Stimulated activated CD4-positive, alpha-beta T cell treated with anti-CD3 and anti-CD28 coated beads, Interleukin-12 subunit alpha, Interleukin-12 subunit beta, amount 100 ng/mL, for 24 hours (primary cell): ENCODE measurements at regions not wholly inside any gene's neighbourhood (a gene's known extent, or its start where the extent isn't known, plus 50 kb on each side); places are given as distances from the start of the nearest gene placed in this dataset.

Source experiments
- DNase-seq, 2 experiments: peaks; one replicate each; pipeline ENCODE4 v3.0.0-alpha.2; 2020; ENCODE audit warnings: low read depth in 2 of 2

- no peak for DNase-seq
These were observed 212.4 kb upstream of the CWC22 start for GRCh38 chr2:180219491-180219890.

DNA sequence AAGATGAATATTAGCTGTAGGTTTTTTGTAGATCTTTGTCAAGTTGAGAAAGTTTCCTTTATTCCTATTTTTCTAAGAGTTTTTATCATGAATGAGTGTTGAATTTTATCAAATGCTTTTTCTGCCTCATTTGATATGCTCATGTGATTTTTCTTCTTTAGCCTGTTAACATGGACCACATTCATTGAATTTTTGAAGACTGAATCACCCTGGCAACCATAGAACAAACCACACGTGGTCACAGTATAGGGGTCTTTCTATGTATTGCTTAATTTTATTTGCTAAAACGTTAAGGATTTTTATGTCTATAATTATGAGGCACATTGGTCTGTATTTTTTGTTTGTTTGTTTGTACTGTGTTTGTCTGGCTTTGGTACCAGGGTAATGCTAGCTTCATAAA lies 201.7 kb upstream of the CWC22 start:
- no peak for DNase-seq

DNA sequence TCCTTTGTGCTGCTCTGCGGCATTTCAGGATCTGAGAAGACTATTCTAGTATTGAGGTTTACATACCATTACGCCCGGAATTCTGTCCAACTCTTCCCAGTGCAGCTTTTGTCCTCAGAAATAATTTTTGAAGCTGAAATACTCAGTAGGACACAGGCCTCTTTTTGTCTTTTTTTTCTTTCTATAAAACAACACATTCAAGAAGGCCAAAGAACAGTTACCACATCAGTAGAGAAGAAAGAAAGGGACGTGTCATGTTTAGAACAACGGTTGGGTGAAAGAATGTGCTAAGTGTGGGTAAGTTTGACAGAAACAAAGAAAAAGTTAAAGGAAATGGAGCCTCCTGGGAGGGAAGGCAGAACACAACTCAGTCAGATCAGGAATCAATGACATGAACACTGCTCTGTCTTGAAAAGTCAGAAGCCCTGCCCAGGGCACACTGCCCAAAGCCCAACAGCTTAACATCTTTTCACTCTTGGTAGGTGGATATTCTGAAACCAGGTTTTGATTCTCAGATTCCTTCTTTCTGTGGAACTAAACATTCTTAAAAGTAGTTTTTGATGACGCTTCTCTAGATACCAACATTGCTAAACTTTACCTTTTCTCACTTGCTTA lies 198.6 kb upstream of the CWC22 start:
- DNase-seq = no peak

DNA sequence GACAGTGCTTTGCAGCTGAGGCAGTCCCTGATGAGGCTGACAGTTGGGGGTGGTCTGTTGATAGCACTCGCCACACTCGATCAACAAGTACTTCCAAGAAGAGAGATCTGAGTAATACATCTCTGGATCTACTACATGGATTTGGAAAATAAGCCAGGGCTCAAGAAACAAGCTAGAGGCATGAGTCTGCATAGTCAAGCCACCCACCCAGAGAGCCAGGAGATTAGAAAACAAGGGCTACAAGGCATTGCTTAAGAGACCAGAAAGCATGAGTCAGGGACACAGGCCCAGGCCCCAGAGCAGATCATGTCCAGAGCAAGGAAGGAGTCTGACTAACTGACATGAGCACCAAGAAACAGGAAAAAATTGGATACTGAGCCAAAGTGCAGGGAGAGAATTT lies 196.9 kb upstream of the CWC22 start:
- no peak for DNase-seq

DNA sequence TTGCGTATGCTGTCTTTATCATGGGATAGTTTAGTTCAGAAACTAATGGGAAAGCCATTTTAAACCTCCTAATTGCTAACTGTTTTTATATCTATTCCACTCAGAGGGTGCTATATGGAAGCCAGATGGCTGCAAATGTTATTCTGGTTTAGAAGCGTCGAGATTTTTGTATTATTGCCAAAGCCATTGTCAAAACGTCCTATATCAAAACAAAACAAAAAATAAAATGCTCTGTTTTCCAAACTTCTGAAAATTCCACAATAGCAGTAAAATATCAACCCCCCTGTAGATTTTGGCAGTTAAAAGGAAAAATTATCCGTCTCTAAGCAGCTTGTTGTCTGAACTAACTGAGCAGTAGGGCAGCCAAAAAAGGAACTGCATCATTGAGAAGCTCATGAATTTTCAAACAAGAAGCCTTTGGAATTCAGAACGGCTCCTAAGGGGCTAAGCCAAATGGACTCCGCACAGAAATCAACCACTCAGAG lies 195.4 kb upstream of the CWC22 start:
- no peak for DNase-seq

GRCh38 chr2:180196419-180196977 lies 189.4 kb upstream of the CWC22 start:
- no peak for DNase-seq

DNA sequence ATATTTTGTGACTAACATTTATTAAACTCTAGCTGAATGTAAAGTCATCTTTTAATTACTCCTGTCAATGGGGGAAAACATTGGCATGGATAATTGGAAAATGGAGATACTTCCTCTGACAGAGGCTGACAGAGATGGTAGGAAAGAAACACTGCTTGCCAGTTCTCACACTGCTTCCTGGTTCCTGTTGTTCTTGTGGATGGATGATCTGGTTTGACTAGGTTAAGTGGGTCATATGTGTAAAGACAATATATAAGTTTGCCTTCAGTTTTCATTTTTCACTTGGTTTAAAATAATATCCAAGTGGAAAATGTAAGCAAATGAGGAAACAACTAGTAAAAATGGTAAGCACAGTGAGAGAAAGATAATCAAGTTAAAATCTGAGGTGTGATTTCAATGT lies 188.8 kb upstream of the CWC22 start:
- no peak for DNase-seq

DNA sequence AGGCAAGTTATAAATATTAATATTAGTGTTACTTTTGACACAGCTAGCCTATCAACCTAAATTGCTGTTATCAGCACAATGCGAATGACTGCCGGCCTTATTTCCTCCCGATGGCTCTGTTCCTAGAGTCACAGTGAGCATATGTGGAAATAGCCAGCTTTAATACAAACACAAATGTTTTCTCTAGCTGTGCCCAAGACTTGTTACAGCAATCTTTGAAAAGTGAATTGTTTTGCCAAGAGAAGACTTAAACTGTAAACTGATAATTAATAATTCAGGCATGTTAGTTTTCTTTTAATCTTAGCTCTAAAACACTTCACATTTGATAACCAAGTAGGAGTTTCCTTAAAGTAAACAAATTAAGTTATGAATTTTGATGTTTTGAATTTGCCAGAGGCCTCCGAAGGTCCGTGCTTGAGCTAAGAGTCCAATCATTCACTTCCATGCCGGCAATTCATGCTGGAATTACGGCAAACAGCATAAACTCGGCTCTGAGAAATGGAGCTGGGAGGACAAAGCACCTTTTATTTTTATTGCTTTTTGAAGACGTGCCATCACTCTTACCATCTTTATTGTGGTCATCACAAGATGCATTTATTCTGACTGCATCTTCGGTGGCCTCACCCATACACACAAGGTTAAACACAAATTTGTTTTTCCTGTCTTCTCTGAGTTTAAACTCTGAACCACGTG lies 184.5 kb upstream of the CWC22 start:
- DNase-seq = no peak

- DNase-seq = no peak
These were observed 183.8 kb upstream of the CWC22 start for GRCh38 chr2:180190851-180191250.

DNA sequence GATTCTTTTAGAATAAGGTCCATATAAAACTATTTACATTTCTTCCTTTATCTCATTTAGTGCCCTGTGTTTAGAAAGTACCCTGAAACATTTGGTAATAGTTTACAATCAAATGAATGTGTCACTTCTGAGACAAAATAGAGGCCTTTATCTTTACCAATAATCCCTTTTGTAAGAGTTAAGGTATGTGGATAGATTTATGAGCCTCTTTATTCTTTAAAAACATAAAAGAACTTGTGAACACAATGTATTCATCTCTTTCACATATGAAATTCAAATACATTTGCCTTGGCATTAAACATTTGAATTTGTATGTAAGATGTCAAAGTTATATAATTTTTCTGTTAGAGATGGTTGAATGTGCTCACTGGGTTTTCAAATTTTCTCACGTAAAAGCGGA lies 180.5 kb upstream of the CWC22 start:
- no peak for DNase-seq

DNA sequence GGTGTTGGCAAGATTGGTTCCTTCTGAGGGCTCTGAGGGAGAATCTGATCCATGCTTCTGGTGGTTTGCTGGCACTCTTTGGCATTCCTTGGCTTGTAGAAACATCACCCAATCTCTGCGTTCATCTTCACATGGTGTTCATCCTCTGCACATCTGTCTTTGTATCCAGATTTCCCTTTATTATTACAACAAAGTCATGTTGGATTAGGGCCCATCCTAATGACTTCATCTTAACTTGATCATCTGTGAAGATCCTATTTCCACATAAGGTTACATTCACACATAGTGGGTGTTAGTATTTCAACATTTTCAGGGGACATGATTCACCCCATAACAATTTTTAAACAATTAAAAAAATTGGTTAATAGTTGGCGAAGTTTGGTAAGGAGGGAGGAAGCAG lies 177.4 kb upstream of the CWC22 start:
- DNase-seq = no peak

- DNase-seq = no peak
These were observed 173.4 kb upstream of the CWC22 start for GRCh38 chr2:180180511-180180910.

GRCh38 chr2:180177534-180177933 lies 170.4 kb upstream of the CWC22 start:
- DNase-seq = no peak

DNA sequence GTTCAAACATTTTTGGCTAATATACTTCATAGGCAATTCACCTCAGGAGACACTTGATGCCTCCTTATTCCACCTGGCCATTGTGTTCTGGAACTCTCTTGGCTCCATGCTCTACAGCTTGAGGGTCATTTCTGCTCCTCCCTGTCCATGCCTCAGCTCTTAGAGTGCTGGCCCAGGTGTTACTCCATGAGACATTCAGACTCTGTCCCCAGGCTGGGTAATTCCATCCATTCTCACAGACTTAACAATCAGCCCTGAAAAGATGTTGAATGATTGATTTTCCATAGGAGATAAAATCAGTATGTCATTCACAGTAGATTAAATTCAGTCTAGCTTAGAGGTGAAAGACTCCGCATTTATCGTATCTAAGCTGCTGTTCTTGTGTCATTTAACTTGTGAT lies 168.6 kb upstream of the CWC22 start:
- DNase-seq = no peak

DNA sequence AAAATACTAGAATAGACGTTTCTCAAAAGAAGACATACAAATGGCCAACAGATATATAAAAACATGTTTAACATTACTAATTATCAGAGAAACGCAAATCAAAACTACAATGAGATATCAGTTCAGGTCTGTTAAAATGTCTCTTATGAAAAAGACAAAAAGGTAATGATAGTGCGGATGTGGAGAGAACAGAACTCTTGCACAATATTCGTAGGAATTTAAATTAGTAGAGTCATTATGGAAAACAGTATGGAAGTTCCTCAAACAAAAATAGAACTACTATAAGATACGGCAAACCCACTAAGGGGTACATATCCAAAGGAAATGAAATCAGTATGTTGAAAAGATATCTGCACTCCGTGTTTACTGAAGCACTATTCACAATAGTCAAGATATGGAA lies 167.5 kb upstream of the CWC22 start:
- no peak for DNase-seq

GRCh38 chr2:180169474-180169873 lies 162.4 kb upstream of the CWC22 start:
- DNase-seq = no peak

DNA sequence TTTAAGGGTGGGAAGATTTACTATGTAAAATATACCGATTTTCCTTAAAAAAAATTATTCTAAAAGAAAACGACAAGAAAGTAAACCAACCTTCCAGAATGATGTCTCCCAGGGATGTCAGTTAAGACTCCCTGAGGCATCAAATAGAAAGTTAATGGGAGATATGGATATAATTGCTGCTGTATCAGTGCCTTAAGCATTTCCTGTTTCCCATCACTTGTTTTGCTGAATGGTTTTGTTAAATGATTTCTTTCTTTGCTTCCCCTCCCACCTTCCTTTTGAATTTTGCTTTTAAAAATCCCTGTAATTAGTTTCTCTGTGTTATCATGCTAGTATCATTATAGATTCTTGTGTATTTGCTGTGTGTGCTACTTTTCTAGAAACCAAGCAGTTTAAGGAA lies 154.3 kb upstream of the CWC22 start:
- DNase-seq = no peak

GRCh38 chr2:180159921-180160320 lies 152.8 kb upstream of the CWC22 start:
- no peak for DNase-seq

DNA sequence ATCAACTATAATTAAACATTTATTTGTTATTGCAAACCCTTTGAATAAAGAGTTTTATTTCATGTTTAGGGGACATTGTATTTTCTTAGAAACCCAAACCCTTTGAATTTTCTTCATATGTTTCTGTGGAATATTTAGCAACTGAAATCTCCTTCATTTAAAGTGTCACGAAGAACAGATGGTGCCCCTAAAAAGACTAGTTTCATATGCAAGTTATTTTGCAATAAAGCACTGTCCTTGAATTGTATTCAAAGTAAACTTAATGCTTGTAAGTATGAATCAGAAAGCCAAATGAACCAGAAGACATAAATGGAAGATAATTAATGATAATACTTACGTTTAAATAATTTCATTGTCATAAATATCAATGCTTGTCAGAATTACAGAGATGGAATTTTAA lies 151.9 kb upstream of the CWC22 start:
- DNase-seq = no peak

DNA sequence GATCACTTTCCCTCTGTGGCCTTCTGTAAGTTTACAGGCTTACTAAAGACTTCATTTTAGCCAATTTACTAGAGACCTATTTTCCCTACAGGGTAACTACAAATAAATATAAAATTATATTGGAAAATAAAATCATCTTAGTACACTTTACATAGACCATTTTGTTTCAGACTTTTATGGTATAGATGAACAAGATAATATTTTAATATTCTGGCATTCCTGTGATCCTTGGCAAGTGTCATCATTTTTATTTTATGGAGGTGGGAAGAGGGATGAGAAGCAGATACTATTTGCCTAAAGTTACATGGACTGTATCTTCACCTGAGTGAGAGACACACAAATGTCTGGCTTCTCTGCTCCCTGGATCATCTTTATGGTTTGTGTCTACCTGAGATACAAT lies 149.6 kb upstream of the CWC22 start:
- no peak for DNase-seq

- DNase-seq = no peak
These were observed 143.5 kb upstream of the CWC22 start for GRCh38 chr2:180150606-180151005.

- DNase-seq = no peak
These were observed 139.4 kb upstream of the CWC22 start for GRCh38 chr2:180146541-180146940.

- DNase-seq = no peak
These were observed 139.0 kb upstream of the CWC22 start for GRCh38 chr2:180146114-180146513.
